AG09309 (cell line): ENCODE measurements at regions not wholly inside any gene's neighbourhood (a gene's known extent, or its start where the extent isn't known, plus 50 kb on each side); places are given as distances from the start of the nearest gene placed in this dataset.

Experiments used
- DNase-seq: peaks from one replicate; pipeline ENCODE4 v3.0.0-alpha.2; 2010; ENCODE audit warnings: low read depth
- H3K4me3 ChIP-seq: 2 replicates; pipeline ENCODE4 v1.5.1; 2011; ENCODE audit warnings: mild to moderate bottlenecking, low read depth, low read length, moderate library complexity; ENCODE audit not compliant: control insufficient read depth
- CTCF ChIP-seq: IDR thresholded peaks from 2 replicates; pipeline ENCODE4 v1.5.1; 2011; ENCODE audit warnings: mild to moderate bottlenecking, low read depth, low read length, inconsistent platforms; ENCODE audit not compliant: insufficient read depth, control insufficient read depth; ENCODE audit errors: missing control alignments

GRCh38 chr1:192749349-192749748 lies 59.5 kb upstream of the RGS2 start:
- DNase-seq, result no peak
- no peak for TF ChIP-seq CTCF
- no peak overlapping the region for H3K4me3 ChIP-seq

GRCh38 chr1:192751260-192751659 lies 57.6 kb upstream of the RGS2 start:
- no peak for DNase-seq
- no peak for TF ChIP-seq CTCF
- H3K4me3 ChIP-seq, result no peak overlapping the region

GRCh38 chr1:192756314-192756713 lies 52.5 kb upstream of the RGS2 start:
- no peak for DNase-seq
- no peak for TF ChIP-seq CTCF
- no peak overlapping the region for H3K4me3 ChIP-seq

GRCh38 chr1:192756847-192757246 lies 52.0 kb upstream of the RGS2 start:
- no peak for DNase-seq
- no peak for TF ChIP-seq CTCF

GRCh38 chr1:192758492-192758891 lies 50.3 kb upstream of the RGS2 start:
- TF ChIP-seq CTCF, result no peak
- no peak overlapping the region for H3K4me3 ChIP-seq
- DNase-seq, result no peak

More at GRCh38 chr1:192756847-192757246, 52.0 kb upstream of the RGS2 start:
- no peak overlapping the region for H3K4me3 ChIP-seq
